ENCODE measurements at regions not wholly inside any gene's neighbourhood (a gene's known extent, or its start where the extent isn't known, plus 50 kb on each side); places are given as distances from the start of the nearest gene placed in this dataset.
A peak's percentile ranks its signal among the peaks of the same experiment; 100 is the strongest.

DNA sequence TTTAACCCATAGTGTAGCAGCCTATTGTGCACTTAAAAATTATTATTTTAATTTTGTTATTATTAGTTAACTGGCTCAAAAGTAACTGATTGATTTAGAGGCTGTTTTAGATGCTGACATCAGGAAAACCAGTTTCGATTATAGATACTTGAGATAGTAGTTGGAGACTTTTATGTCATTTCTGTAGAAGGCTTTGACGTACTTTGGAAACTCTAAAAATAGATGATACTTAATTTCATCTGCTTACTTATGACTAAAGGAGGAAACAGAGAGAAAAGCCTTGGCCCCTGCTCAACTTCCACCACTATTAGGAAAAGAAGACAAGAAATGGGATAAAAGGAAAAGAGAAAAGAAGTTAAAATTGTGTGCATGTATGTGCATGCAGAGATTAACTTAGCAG, 219.3 kb upstream of the HMGA2 start:
- Histone ChIP-seq H3K9me3 (ENCODE audit: control insufficient read depth in 1 of 2, insufficient read depth in 1 of 2, low read depth in 1 of 2, low read length in 2 of 2) (peaks cover 0 to 3% of the 10 kb centered on the region in 2 experiments; a peak in 1 of 4 replicates), H3K4me1 (ENCODE audit: control insufficient read depth in 1 of 2, insufficient read depth in 2 of 2, low read length in 2 of 2) (peaks cover 74 to 85% of the 10 kb centered on the region in 2 experiments), H4K20me1 (ENCODE audit: insufficient read depth) (no peaks in the 10 kb centered on the region), H3K9me2 (ENCODE audit: insufficient read depth) (no peaks in the 10 kb centered on the region), H3K27me3 (ENCODE audit: insufficient read depth, low read length) (no peaks in the 10 kb centered on the region), H3K79me2 (ENCODE audit: insufficient read depth, low read length) (peaks cover 23% of the 10 kb centered on the region), H3K9ac (ENCODE audit: low read length) (peak overlapping the region; percentile 70), H3K36me3 (ENCODE audit: control insufficient read depth in 1 of 2, insufficient read depth in 2 of 2, low read length in 2 of 2) (peaks cover 0 to 43% of the 10 kb centered on the region in 2 experiments; a peak in 2 of 4 replicates), H3K4me3 (replicated peaks in 1 of 2; ENCODE audit: low read depth in 1 of 2, low read length in 2 of 2) (no peak overlapping the region), H3K27ac (ENCODE audit: low read depth, low read length) (peak overlapping the region; percentile 94), H2AFZ (ENCODE audit: low read depth, low read length, poor library complexity, severe bottlenecking) (no peak overlapping the region), H3K4me2 (ENCODE audit: low read length) (peak overlapping the region; percentile 78; the same call in 1 of the 2 replicates)
- intact Hi-C loops (cut with micrococcal nuclease): no loop called here
- no TSS peak for BruUV-seq (replicated peaks)
- ChIA-PET POLR2A (no interaction called here), RAD21 (ENCODE audit: low non-redundant PET in 1 of 2, low total read pairs in 2 of 2, uncharacterized antibody in 2 of 2, unreplicated experiment in 2 of 2) (no interaction called here), CTCF (no interaction called here)
- ATAC-seq: no peak
- no peak for DNase-seq (ENCODE audit: low read depth, low spot score)
- TF ChIP-seq SP1 (IDR thresholded peaks at IDR 0.05; ENCODE audit: low read depth) (no peak), FOSL1 (IDR thresholded peaks at IDR 0.05; ENCODE audit: low read depth) (no peak), JUND (IDR thresholded peaks at IDR 0.05) (no peak), EZH2 (IDR thresholded peaks at IDR 0.05) (no peak), TCF7L2 (IDR thresholded peaks at IDR 0.05; ENCODE audit: borderline replicate concordance, extremely low read depth, insufficient read depth, insufficient read length) (no peak), RAD21 (IDR thresholded peaks at IDR 0.05; ENCODE audit: low read depth) (no peak), EZH2phosphoT487 (IDR thresholded peaks at IDR 0.05; ENCODE audit: borderline replicate concordance) (no peak), CBX3 (IDR thresholded peaks at IDR 0.05; ENCODE audit: low read depth) (no peak), POLR2A (IDR thresholded peaks at IDR 0.05; ENCODE audit: borderline replicate concordance, extremely low read depth, insufficient read depth, insufficient read length) (no peak), ZFX (IDR thresholded peaks at IDR 0.05) (no peak), YY1 (IDR thresholded peaks at IDR 0.05; ENCODE audit: extremely low read depth, insufficient replicate concordance, low read depth, low read length) (no peak), ELF1 (IDR thresholded peaks at IDR 0.05; ENCODE audit: borderline replicate concordance, low read depth) (no peak), POLR2AphosphoS5 (IDR thresholded peaks at IDR 0.05; ENCODE audit: low read depth, low read length) (no peak)
- TF ChIP-seq, protein P1, sequence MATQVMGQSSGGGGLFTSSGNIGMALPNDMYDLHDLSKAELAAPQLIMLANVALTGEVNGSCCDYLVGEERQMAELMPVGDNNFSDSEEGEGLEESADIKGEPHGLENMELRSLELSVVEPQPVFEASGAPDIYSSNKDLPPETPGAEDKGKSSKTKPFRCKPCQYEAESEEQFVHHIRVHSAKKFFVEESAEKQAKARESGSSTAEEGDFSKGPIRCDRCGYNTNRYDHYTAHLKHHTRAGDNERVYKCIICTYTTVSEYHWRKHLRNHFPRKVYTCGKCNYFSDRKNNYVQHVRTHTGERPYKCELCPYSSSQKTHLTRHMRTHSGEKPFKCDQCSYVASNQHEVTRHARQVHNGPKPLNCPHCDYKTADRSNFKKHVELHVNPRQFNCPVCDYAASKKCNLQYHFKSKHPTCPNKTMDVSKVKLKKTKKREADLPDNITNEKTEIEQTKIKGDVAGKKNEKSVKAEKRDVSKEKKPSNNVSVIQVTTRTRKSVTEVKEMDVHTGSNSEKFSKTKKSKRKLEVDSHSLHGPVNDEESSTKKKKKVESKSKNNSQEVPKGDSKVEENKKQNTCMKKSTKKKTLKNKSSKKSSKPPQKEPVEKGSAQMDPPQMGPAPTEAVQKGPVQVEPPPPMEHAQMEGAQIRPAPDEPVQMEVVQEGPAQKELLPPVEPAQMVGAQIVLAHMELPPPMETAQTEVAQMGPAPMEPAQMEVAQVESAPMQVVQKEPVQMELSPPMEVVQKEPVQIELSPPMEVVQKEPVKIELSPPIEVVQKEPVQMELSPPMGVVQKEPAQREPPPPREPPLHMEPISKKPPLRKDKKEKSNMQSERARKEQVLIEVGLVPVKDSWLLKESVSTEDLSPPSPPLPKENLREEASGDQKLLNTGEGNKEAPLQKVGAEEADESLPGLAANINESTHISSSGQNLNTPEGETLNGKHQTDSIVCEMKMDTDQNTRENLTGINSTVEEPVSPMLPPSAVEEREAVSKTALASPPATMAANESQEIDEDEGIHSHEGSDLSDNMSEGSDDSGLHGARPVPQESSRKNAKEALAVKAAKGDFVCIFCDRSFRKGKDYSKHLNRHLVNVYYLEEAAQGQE (IDR thresholded peaks at IDR 0.05; ENCODE audit: low read depth): no peak
- TF ChIP-seq, protein P2, sequence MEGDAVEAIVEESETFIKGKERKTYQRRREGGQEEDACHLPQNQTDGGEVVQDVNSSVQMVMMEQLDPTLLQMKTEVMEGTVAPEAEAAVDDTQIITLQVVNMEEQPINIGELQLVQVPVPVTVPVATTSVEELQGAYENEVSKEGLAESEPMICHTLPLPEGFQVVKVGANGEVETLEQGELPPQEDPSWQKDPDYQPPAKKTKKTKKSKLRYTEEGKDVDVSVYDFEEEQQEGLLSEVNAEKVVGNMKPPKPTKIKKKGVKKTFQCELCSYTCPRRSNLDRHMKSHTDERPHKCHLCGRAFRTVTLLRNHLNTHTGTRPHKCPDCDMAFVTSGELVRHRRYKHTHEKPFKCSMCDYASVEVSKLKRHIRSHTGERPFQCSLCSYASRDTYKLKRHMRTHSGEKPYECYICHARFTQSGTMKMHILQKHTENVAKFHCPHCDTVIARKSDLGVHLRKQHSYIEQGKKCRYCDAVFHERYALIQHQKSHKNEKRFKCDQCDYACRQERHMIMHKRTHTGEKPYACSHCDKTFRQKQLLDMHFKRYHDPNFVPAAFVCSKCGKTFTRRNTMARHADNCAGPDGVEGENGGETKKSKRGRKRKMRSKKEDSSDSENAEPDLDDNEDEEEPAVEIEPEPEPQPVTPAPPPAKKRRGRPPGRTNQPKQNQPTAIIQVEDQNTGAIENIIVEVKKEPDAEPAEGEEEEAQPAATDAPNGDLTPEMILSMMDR (IDR thresholded peaks at IDR 0.05 in 2 of 3, conservative IDR thresholded peaks at IDR 0.05 in 1 of 3; ENCODE audit: borderline replicate concordance in 1 of 3, insufficient read depth in 1 of 3, low read depth in 2 of 3, low read length in 2 of 3): no peak

All from HCT116 (cell line).